DMS153 treated with DMSO at 0.1 percent for 48 hours (cell line): ENCODE measurements at regions not wholly inside any gene's neighbourhood (a gene's known extent, or its start where the extent isn't known, plus 50 kb on each side); places are given as distances from the start of the nearest gene placed in this dataset.

Source experiments
- DNase-seq: peaks from one replicate; lab custom pipeline; 2025; ENCODE audit not compliant: unreplicated experiment; lab: John Stamatoyannopoulos, UW

DNA sequence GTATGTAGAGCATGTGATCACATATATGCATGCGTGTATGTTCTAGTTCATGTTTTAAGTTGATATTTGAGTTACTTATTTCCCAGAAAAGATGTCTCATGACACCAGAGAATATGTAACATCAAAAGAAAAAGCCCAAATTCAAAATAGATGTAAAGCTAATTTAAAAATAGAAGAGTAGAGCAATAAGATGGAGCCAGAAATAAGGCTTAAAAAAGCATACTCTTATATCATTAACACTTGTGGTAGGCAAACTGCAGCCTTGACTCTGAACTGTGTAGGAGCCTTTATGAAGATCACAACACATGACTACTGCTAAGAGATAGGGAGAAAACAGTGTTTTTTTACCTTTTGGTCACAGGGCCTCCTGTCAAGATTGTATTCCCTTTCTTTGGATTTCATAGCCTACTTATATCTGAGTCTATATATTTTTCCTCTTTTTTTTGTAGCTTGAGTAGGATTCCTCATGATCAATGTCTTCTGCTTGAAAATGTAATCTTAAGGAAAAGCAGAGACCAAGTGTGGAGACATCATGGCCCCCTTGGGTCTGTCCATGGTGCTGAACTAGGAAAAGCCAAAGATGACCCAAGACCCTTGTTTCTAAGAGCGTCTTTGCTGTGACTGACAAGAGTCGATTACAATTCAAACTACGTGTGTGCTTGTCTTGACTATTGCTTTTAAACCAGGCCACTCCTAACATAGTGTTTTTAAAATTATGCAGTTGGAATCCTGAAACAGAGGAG, 390.4 kb downstream of the SHISA9 start:
- no peak for DNase-seq

DNA sequence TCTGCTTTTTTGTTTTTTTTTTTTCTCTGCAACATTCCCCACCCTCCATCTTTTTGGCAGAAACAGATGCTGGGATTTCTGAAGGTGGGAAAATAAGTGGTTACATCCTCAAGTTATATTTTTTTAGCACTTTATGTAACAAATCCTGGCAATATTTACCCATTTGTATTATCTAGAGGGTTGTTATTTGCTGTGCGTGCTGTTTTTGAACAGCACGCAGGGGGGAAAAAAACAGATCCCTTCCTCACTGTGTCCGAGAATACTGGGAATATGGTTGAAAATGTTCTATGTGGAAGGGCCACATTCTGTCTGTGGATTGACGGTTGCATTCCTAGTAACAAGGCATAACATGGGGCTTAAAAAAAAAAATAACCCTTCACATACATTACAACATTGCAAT, 394.8 kb downstream of the SHISA9 start:
- no peak for DNase-seq

DNA sequence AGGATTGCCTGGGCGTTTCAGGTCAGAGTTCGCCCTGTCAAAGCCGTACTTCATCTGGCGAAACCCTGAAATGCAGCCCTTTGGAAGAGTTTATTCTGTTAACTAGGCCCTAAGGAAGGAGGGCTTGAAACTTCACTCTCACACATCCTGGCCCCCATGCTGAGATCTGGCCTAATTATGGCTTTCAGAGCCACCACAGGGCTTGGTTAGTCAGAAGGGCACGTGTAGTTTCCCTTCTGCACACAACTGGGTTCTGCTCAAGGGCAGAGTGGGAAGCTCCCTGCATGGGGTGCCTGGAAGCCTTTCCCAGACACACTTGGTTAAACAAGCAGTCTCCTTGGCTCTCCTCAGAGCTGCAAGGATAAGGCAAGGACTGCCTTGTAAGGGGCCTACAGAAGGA, 397.3 kb downstream of the SHISA9 start:
- no peak for DNase-seq

DNA sequence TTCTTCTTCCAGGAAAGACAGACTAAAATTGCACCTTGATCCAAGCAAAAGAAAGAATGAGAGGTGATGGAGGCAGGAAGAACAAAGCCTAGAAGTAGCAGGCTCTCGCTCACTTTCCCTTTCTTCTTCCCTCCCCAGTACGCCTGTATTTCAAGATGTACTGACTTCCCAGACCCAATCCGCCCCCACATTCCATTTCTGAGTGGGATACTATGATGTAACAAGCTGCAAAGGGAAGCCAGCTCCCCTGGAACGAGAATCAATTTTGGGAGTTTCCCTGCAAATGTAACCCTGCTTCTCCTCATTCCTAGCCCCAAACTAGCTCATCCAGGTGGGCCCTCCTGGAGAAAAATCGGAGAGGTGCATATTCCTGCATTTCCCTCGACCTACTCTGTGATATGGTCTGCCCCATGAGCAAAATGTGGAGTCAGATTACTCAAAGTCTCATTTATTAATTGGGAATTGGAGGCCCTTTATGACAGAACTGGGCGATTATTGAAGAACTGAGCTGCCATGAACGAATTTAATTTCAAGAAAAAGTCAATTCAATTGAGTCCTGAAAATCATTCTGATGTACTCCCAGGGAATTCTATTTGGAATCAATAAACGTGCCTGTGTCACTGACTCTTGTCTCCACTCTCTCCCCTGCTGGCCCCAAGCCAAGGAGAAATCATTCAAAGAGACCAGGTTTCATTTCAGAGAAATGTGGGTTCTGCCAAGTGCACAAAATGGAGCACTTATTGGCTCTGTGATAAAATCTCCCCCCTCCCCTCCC, 398.9 kb downstream of the SHISA9 start:
- DNase-seq, result no peak

DNA sequence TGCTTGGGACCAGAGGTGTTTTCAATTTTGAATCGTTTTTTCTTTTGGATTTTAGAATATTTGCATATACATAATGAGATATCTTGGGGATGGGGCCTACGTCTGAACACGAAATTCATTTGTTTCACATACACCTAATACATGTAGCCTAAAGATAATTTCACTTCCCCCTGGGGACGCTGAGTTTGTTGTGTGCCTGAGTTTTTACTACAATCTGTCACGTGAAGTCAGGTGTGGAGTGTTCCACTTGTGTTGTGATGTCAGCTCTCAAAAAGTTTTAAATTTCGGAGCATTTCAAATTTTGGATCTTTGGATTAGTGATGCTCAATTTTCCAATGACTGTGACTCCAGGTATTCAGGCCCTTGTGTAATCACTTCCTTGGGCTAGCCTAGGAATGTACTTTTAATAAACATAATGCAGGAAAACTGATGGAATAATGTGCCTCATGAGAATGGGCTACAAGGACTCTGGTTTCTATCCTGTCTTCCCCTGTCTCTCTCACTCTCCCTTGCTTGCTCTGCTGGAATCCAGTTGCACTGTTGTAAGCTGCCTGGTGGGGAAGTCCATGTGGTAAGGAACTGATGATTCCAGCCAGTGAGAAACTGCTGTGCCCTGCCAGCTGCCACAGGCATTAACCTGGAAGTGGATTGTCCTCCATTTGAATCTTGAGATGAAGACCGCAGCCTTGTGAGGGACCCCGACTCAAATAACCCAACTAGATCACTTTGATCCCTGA, 403.8 kb downstream of the SHISA9 start:
- DNase-seq, result no peak

DNA sequence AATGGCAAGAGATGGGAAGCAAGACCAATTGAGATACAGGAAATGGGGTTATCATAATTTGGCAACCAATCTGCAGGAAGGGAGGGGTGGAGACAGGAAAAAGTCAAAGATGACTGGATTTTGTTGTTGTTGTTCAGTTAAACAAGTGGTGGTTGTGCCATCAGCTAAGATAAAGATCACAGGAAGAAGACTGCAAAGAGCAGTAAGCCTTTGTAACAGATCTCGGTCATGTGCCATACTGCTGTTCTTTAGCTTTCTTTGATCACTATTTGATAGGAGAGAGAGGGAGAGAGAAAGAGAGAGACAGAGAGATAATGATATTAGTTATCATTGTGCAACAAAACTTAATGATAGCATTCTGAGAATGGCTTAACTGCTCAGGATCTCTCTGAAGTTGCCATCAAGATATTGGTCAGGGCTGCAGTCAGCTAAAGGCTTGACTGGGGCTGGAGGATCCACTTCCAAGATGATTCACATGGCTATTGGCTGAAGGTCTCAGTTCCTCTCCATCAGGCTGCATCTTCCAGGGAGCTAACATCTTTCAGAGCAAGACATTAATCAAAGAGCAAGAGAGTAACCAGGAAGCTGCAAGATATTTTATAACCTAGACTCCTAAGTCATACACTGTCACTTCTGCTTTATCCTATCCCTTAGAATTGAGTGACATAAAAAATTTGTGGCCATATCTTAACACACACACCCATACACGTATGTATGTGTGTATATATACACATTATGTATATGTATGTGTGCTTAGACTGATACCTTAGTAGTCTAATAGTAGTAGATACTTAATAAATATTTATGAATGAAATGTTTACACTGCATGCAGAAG, 405.0 kb downstream of the SHISA9 start:
- no peak for DNase-seq

DNA sequence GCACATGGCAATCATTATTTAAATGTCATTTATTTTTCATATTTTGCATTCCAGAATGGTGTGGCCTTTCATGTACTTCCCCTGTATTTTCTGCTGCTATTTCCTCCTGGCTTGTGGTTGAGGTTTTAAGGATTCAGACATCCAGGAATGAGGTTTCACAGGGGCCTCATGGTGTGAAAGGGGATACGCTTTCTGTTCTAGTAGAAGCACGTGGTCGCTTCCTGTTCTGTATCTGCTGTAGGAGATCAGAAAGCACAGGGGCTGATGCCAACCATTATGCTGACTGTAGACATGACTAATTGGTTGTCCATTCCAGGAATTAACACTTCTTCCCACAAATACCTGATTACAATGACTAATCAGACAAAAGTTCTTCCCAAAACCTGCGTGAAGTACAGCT, 405.9 kb downstream of the SHISA9 start:
- DNase-seq, result no peak

DNA sequence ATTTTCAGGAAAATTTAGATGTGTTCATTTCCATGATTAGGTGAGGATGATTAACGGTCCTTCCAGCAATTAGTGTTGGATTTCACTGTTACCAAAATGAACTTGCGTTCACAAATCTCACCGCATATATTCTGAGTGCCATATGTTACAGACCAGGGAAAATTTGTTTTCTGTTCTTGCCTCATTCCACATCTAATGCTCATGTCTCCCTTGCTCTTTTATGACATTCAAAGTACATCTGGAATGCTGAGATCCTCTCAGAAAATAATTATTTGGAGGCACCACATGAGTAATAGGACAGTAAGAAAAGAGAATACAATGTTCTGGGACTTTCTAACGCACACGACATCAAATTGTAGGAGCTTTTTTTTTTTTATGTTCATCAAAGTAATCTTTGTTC, 406.5 kb downstream of the SHISA9 start:
- DNase-seq, result no peak

DNA sequence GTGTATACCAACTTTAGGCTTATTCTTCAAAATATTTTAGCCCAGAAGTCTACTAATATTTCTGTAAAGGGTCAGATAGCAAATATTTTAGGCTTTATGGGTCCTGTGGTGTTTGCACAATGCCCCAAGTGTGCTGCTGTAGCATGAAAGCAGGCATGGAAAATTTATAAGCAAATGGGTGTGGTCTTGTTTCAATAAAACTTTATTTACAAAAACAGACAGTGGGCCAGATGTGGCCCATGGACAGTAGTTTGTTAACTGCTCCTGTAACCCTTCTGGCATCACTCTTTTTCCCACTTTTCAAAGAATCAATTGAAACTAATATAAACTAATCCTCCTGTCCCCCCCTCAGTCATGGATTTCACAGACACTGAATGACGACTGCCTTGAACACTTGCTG, 410.7 kb downstream of the SHISA9 start:
- no peak for DNase-seq

DNA sequence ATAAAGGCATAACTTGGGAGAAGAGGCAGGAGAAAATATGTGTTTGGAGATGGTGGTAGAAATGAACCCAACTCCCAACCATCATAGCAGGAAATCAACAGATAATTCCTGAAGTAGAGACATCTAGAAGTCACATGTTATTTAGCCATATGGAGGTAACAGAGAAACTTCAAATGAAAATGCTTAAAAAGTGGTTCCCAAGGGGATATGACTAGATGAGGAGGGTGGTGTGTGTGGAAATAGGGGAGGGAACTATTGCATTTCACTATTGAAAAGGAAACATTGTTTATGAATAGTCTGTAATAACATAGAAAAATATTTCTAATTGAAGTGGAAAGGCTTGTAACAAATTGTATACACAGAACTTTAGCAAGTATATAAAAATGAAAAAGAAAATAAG, 412.0 kb downstream of the SHISA9 start:
- DNase-seq, result no peak

DNA sequence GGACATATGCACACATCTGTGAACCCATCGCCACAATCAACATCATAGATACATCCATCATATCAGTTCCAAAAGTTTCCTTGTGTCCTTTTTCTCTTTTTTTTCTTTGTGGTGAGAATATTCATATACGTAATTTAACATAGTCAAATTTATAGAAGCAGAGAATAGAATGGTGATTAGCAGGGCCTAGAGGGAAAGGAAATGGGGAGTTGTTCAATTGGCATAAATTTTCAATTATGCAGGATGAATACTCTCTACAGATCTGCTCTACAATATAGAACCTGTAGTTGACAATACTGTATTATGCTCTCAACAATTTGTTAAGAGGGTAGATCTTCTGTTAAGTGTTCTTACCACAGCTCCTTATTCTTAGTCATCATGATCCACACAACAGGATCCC, 413.2 kb downstream of the SHISA9 start:
- no peak for DNase-seq

DNA sequence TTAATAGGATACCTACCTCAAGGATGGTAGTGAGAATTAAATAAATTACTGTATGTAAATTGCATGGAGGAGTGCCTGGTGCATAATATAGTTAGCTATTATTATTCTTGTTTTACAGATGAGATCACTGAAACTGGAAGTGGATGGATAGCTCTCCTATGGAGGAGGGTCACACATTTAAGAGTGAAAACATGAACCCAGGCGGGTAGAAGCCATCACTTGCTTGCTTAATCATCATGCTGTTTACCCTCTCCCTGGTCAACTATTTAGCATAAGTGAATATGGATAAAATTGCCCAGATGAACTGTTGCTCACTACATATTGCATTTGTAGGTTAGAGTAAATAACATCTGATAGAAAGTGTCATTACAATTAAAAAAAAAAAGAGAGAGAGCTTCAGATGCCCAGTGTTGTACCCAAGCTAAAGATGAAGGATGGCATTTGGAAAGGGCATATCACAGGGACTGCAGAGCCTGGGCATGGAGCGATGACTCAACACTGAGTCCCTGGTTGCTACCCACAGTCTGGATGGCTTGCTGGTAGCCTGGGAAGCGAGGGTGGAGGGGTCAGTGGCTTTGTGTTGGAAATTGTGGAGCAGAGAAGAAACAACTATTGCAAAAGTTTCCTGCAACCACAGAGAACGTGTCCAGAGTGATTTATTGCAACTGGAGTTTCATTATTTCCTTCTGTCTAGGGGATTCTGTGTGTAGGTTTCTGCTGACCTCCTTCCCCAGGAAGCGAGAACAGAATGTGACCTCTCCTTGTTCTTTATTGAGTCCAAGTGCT, 414.4 kb downstream of the SHISA9 start:
- no peak for DNase-seq

DNA sequence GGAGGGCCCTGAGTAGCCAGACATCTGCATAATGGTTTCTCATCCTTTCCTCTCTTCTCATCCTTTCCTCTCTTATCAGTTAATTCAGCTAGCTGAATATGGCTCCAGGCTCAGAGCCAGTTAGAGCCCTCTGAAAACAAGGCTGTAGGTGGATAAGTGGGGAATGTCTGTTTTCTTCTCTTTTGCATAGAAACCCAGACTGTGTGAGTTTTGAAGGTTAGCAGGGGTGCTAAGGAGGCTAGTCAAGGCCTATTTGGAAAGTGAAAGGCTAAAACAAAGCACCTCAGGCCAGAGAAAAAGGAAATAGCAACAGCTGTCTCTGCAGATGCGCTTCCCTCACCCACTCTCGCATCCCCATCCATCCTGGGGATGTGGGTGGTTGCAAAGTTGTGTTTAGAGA, 420.9 kb downstream of the SHISA9 start:
- DNase-seq, result no peak

DNA sequence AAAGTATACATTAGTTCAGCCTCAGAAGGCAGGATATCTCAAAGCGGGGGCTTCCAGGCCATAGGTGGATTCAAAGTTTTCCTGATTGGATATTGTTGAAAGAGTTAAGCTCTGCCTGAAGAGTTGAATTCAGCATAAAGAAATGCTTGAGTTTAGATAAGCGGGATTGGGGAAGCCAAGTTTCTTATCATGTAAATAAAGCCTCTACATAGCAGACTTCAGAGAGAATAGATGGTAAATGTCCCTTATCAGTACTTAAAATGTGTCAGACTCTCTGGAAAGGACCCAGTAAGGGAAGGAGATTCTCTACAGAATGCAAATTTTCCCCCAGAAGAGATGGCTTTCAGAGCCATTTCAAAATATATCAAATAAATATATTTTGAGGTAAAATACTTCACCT, 423.5 kb downstream of the SHISA9 start:
- DNase-seq, result no peak

DNA sequence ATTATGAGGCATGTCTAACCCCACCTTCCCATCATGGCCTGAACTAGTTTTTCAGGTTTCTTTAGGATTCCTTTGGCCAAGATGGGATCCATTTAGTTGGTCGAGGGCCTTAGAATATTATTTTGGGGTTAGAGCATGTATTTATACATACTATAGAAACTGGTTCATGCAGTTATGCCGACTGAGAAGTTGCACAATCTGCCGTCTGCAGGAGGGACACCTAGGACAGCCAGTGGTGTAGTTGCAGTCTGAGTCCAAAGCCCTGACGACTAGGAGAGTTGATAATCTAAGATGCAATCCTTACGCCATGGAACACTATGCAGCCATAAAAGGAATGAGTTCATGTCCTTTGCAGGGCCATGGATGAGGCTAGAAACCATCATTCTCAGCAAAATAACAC, 424.0 kb downstream of the SHISA9 start:
- DNase-seq, result no peak

DNA sequence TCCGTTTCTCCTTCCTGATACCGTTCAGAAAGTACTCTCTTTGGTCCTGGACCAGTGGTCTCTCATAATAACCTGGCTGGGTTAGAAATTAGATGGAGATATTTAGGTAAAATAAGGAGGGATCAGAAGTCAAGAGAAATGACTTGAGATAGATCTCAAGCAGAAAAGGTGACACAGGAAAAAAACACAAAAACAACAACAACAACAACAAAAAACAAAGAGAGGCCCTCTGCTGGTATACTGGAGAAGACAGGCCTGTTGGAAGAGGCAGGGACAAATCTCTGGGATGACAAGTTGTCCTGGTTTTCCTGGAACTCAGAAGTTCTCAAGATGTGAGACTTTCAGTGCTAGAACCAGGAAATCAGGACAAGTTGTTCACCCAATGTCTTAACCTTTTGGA, 430.5 kb downstream of the SHISA9 start:
- DNase-seq, result no peak

DNA sequence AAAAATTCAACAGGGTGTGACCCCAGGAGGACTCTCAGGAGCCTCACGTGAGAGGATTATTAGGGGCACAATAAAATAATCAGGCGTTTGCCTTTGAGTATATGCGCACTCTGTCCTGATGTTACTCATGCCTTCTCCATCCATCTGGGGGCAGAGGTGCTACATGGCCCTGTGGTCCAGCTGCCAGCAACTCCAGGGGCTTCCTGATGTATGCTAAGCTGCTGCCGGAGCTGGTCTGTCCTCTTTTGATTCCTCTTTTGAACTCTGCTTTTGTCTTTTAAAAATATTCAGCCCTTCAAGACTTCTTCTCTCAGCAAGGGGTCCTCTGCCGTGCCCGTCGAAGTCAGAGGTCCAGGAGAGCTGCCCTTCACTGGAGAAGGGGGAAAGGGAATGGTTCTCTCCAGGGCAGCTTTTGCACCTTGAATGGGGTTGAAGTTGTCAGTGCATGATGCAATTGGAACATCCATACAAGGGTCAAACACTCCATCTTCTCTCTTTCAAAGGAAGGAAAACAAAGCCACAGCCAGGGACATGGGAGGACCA, 431.4 kb downstream of the SHISA9 start:
- DNase-seq, result peak; percentile 49

DNA sequence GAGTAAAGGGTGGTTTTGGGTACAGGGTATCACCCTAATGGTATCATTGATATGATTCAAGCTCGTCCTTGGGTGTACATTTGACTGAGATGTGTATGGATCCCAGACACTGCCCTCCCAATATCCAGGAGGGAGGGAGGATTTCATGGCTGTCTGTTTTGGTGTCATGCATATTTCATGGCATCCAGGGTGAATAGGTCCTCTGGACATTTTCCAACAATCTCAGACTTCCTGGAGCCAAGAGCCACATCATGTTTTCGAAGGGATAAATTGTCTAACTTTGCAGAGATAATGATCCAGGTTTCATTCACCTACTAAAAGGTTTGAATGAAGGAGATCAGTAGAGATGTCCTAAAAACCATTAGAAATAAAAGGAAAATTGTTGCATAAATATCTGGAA, 431.9 kb downstream of the SHISA9 start:
- DNase-seq, result peak; percentile 49

DNA sequence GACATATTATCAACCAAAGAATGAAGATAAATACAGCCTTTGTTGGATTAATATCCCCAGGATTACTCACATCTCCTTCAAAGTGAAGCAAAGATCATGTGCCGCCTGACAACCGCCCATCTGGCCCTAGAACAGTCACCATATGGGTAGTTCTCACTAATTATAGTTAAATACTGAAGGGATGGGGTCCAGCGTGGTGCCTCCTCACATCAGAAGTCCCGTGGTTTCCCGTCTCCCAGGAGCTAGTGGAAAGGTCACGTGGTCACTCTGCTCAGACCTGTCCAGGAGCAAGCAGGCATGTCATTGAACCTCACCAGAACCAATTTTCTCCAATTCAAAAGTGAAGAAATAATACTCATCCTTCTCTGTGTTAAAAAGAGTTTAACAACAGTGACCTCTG, 434.5 kb downstream of the SHISA9 start:
- no peak for DNase-seq

DNA sequence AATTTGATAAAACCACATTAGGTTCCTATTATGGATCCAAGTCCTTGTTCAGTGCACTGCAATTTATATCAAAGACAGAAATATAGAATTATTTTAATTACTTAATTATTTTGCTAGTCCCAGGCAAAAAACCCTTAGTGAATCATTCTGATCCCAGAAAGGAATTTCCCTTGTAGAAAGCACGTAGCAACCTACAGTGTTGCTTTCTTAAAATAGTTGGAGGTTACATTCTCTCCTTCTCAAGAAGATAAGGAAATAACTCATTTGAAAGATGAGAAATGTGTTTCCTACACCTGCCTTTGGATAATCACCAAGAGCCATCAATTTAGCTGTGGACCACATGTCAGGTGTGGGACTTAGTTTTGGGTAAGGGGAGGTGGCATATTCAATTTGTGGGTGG, 434.9 kb downstream of the SHISA9 start:
- DNase-seq, result no peak
